ENCODE measurements at regions not wholly inside any gene's neighbourhood (a gene's known extent, or its start where the extent isn't known, plus 50 kb on each side); places are given as distances from the start of the nearest gene placed in this dataset.

GRCh38 chr9:109574061-109574882 lies 76.2 kb upstream of the PTPN3 start (continued):
- TF ChIP-seq ZBTB40 (IDR thresholded peaks at IDR 0.05) (no peak), ZBTB40 (CRISPR knock-in tag; IDR thresholded peaks at IDR 0.05) (no peak), ATF3 (IDR thresholded peaks at IDR 0.05) (peak; percentile 79), ATF3 (CRISPR knock-in tag; conservative IDR thresholded peaks at IDR 0.05) (no peak), JUN (IDR thresholded peaks at IDR 0.05; ENCODE audit: borderline replicate concordance, low read depth, low read length) (no peak), JUN (CRISPR knock-in tag; IDR thresholded peaks at IDR 0.05; ENCODE audit: borderline replicate concordance) (no peak), SMAD2 (IDR thresholded peaks at IDR 0.05; ENCODE audit: low read depth, low read length) (no peak), GABPA (tag; conservative IDR thresholded peaks at IDR 0.05; ENCODE audit: low read depth) (no peak), RAD21 (CRISPR knock-in tag; conservative IDR thresholded peaks at IDR 0.05 in 1 of 2, IDR thresholded peaks at IDR 0.05 in 1 of 2) (peak; percentile 52 to 75), CEBPB (tag; IDR thresholded peaks at IDR 0.05) (peak; percentile 70), RCOR1 (IDR thresholded peaks at IDR 0.05; ENCODE audit: borderline replicate concordance in 1 of 2, low read depth in 2 of 2, low read length in 2 of 2) (no peak), ELK3 (CRISPR knock-in tag; IDR thresholded peaks at IDR 0.05) (no peak), CBX1 (IDR thresholded peaks at IDR 0.05; ENCODE audit: low read depth) (no peak), SOX6 (IDR thresholded peaks at IDR 0.05) (no peak)
- TF ChIP-seq, protein P1, sequence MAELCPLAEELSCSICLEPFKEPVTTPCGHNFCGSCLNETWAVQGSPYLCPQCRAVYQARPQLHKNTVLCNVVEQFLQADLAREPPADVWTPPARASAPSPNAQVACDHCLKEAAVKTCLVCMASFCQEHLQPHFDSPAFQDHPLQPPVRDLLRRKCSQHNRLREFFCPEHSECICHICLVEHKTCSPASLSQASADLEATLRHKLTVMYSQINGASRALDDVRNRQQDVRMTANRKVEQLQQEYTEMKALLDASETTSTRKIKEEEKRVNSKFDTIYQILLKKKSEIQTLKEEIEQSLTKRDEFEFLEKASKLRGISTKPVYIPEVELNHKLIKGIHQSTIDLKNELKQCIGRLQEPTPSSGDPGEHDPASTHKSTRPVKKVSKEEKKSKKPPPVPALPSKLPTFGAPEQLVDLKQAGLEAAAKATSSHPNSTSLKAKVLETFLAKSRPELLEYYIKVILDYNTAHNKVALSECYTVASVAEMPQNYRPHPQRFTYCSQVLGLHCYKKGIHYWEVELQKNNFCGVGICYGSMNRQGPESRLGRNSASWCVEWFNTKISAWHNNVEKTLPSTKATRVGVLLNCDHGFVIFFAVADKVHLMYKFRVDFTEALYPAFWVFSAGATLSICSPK (IDR thresholded peaks at IDR 0.05; ENCODE audit: borderline replicate concordance) = no peak
